C4-2B (cell line): ENCODE measurements at regions not wholly inside any gene's neighbourhood (a gene's known extent, or its start where the extent isn't known, plus 50 kb on each side); places are given as distances from the start of the nearest gene placed in this dataset.
"Not testable (repeated sequence)": the region's sequence is repeated elsewhere in the genome, so short reads cannot be mapped to it uniquely, and the experiment has no call there.

Source experiments
- H3K27ac ChIP-seq: fragments of 450-650 bp; 2 replicates; pipeline ENCODE4 v1.5.1; 2017
- CTCF ChIP-seq: fragments of 450-650 bp; conservative IDR thresholded peaks from 2 replicates; pipeline ENCODE4 v1.5.1; 2017; ENCODE audit warnings: mild to moderate bottlenecking
- ZFX ChIP-seq: fragments of 450-650 bp; IDR thresholded peaks from 2 replicates; pipeline ENCODE4 v1.6.1; 2017

- no peak overlapping the region for H3K27ac ChIP-seq
- TF ChIP-seq ZFX (no peak), CTCF (no peak)
Observed at GRCh38 chr3:5047764-5048419, 68.7 kb downstream of the BHLHE40 start.

GRCh38 chr3:5051772-5052171 lies 70.3 kb upstream of the ARL8B start:
- TF ChIP-seq CTCF (no peak), ZFX (no peak)
- no peak overlapping the region for H3K27ac ChIP-seq

- TF ChIP-seq CTCF (no peak), ZFX (no peak)
- H3K27ac ChIP-seq = no peak overlapping the region
Observed at GRCh38 chr3:5052247-5052646, 69.8 kb upstream of the ARL8B start.

- TF ChIP-seq CTCF (no peak), ZFX (no peak)
- no peak overlapping the region for H3K27ac ChIP-seq
Observed at GRCh38 chr3:5053021-5053831, 68.9 kb upstream of the ARL8B start.

- H3K27ac ChIP-seq = no peak overlapping the region
- TF ChIP-seq ZFX = no peak
- no peak for TF ChIP-seq CTCF
Observed at GRCh38 chr3:5054098-5054497, 68.0 kb upstream of the ARL8B start.

GRCh38 chr3:5054579-5054978 lies 67.5 kb upstream of the ARL8B start:
- H3K27ac ChIP-seq = not testable (repeated sequence)

GRCh38 chr3:5055357-5056110 lies 66.6 kb upstream of the ARL8B start:
- no peak for TF ChIP-seq CTCF
- TF ChIP-seq ZFX = no peak
- H3K27ac ChIP-seq = no peak overlapping the region
